Keratinocyte (primary cell): ENCODE measurements at regions not wholly inside any gene's neighbourhood (a gene's known extent, or its start where the extent isn't known, plus 50 kb on each side); places are given as distances from the start of the nearest gene placed in this dataset.

Experiments
- DNase-seq: peaks from one replicate; pipeline ENCODE4 v3.0.0-alpha.2; 2011; ENCODE audit warnings: low read depth, missing footprints, low spot score
- FAIRE-seq: peaks from 2 replicates; lab custom pipeline; 2011; peaks lifted over from hg19 to GRCh38; lab: Jason Lieb, UNC
- H2AFZ ChIP-seq: 2 replicates; pipeline ENCODE4 v1.6.0; 2012; ENCODE audit warnings: low read length, control low read depth, inconsistent platforms; ENCODE audit not compliant: control insufficient read depth
- H3K27ac ChIP-seq: 2 replicates; pipeline ENCODE4 v1.5.1; 2011; ENCODE audit warnings: low read length; ENCODE audit not compliant: control insufficient read depth, insufficient read depth
- H3K27me3 ChIP-seq: 3 replicates; pipeline ENCODE4 v1.6.0; 2011; ENCODE audit warnings: low read length; ENCODE audit not compliant: control insufficient read depth, insufficient read depth; ENCODE audit errors: extremely low read depth
- H3K36me3 ChIP-seq, 2 experiments: 2 replicates in 1 of 2; 3 replicates in 1 of 2; pipeline ENCODE4 v1.5.1; 2011; ENCODE audit warnings: low read length in 2 of 2, mild to moderate bottlenecking in 1 of 2; ENCODE audit not compliant: control insufficient read depth in 2 of 2, insufficient read depth in 2 of 2; ENCODE audit errors: extremely low read depth in 1 of 2
- H3K4me1 ChIP-seq: 3 replicates; pipeline ENCODE4 v1.5.1; 2011; ENCODE audit warnings: low read length; ENCODE audit not compliant: control insufficient read depth, insufficient read depth; ENCODE audit errors: extremely low read depth
- H3K4me2 ChIP-seq: 3 replicates; pipeline ENCODE4 v1.6.0; 2011; ENCODE audit warnings: low read depth, low read length; ENCODE audit not compliant: control insufficient read depth, insufficient read depth; ENCODE audit errors: extremely low read depth
- H3K4me3 ChIP-seq, 3 experiments: fragments of 200-600 bp in 1 of 3; sonication (generic) in 1 of 3; 2 replicates in 2 of 3; 3 replicates in 1 of 3; pipeline ENCODE4 v1.5.1; 2011 to 2016; ENCODE audit warnings: low read length in 3 of 3, mild to moderate bottlenecking in 3 of 3, control low read depth in 2 of 3, inconsistent platforms in 1 of 3, low read depth in 1 of 3, mixed read lengths in 1 of 3, mixed run types in 1 of 3, moderate library complexity in 1 of 3; ENCODE audit not compliant: control insufficient read depth in 2 of 3, insufficient read depth in 2 of 3; ENCODE audit errors: extremely low read depth in 1 of 3
- H3K79me2 ChIP-seq: 2 replicates; pipeline ENCODE4 v1.6.0; 2012; ENCODE audit warnings: low read length; ENCODE audit not compliant: control insufficient read depth, insufficient read depth
- H3K9ac ChIP-seq: 3 replicates; pipeline ENCODE4 v1.6.0; 2011; ENCODE audit warnings: low read length; ENCODE audit not compliant: control insufficient read depth, insufficient read depth; ENCODE audit errors: extremely low read depth
- H3K9me1 ChIP-seq: 3 replicates; pipeline ENCODE4 v1.6.0; 2011; ENCODE audit warnings: low read length; ENCODE audit not compliant: control insufficient read depth, insufficient read depth; ENCODE audit errors: extremely low read depth
- H3K9me3 ChIP-seq: 2 replicates; pipeline ENCODE4 v1.5.1; 2012; ENCODE audit warnings: low read depth, low read length; ENCODE audit not compliant: control insufficient read depth
- H4K20me1 ChIP-seq: 3 replicates; pipeline ENCODE4 v1.6.0; 2011; ENCODE audit warnings: low read length; ENCODE audit not compliant: control insufficient read depth, insufficient read depth; ENCODE audit errors: extremely low read depth
- CTCF ChIP-seq, 3 experiments: IDR thresholded peaks in 1 of 3; conservative IDR thresholded peaks in 1 of 3; optimal IDR thresholded peaks in 1 of 3; 2 replicates in 2 of 3; 3 replicates in 1 of 3; pipeline versions ENCODE3 to v1.5.1; 2011; ENCODE audit warnings: low read length in 3 of 3, mild to moderate bottlenecking in 3 of 3, moderate library complexity in 2 of 3, control low read depth in 1 of 3, inconsistent platforms in 1 of 3; ENCODE audit not compliant: insufficient read depth in 2 of 3; ENCODE audit errors: extremely low read depth in 1 of 3
- EZH2 ChIP-seq: IDR thresholded peaks from one replicate; pipeline ENCODE4 v1.6.1; 2012; ENCODE audit warnings: inconsistent platforms, mild to moderate bottlenecking, low read length, moderate library complexity
- dilution Hi-C: fragments of 300-500 bp; cut with MboI; formaldehyde crosslinking; loops from one replicate; pipeline ENCODE4 v1.7.0; 2020; ENCODE audit warnings: low sequenced_read_pairs; ENCODE audit not compliant: extremely low pct_ligation_motif_present

GRCh38 chr15:31257286-31257685 lies 69.3 kb upstream of the KLF13 start:
- H3K4me1 ChIP-seq: no peaks in the 10 kb centered on the region

GRCh38 chr15:31258260-31258659 lies 68.4 kb upstream of the KLF13 start:
- no peak for FAIRE-seq
- dilution Hi-C loops: no loop called here

More at GRCh38 chr15:31257286-31257685, 69.3 kb upstream of the KLF13 start:
- Histone ChIP-seq H3K36me3 (no peaks in the 10 kb centered on the region), H3K79me2 (no peaks in the 10 kb centered on the region), H3K4me2 (no peak overlapping the region), H2AFZ (no peak overlapping the region), H4K20me1 (no peaks in the 10 kb centered on the region), H3K27ac (no peak overlapping the region), H3K4me3 (no peak overlapping the region), H3K27me3 (no peaks in the 10 kb centered on the region), H3K9me1 (no peaks in the 10 kb centered on the region), H3K9ac (no peak overlapping the region), H3K9me3 (no peaks in the 10 kb centered on the region)
- DNase-seq (no peak), FAIRE-seq (no peak)
- TF ChIP-seq EZH2: no peak
- no peak for TF ChIP-seq CTCF (optimal IDR thresholded peaks at IDR 0.05 in 1 of 3, IDR thresholded peaks at IDR 0.05 in 1 of 3, conservative IDR thresholded peaks at IDR 0.05 in 1 of 3; ENCODE audit: extremely low read depth in 1 of 3, insufficient read depth in 2 of 3, low read length in 3 of 3)
- dilution Hi-C loops: no loop called here

More at GRCh38 chr15:31258260-31258659, 68.4 kb upstream of the KLF13 start:
- Histone ChIP-seq H3K4me3 (no peak overlapping the region), H3K9ac (no peak overlapping the region), H3K4me2 (no peak overlapping the region), H3K9me1 (no peaks in the 10 kb centered on the region), H2AFZ (no peak overlapping the region), H3K36me3 (no peaks in the 10 kb centered on the region), H4K20me1 (no peaks in the 10 kb centered on the region), H3K4me1 (no peaks in the 10 kb centered on the region), H3K9me3 (no peaks in the 10 kb centered on the region), H3K27ac (no peak overlapping the region), H3K27me3 (no peaks in the 10 kb centered on the region), H3K79me2 (no peaks in the 10 kb centered on the region)
- DNase-seq: no peak
- TF ChIP-seq EZH2 (no peak), CTCF (optimal IDR thresholded peaks at IDR 0.05 in 1 of 3, IDR thresholded peaks at IDR 0.05 in 1 of 3, conservative IDR thresholded peaks at IDR 0.05 in 1 of 3; ENCODE audit: extremely low read depth in 1 of 3, insufficient read depth in 2 of 3, low read length in 3 of 3) (no peak)
